Neural cell (in vitro differentiated cells): ENCODE measurements at regions not wholly inside any gene's neighbourhood (a gene's known extent, or its start where the extent isn't known, plus 50 kb on each side); places are given as distances from the start of the nearest gene placed in this dataset.

Experiments used
- H2AFZ ChIP-seq: fragments of 200-600, 300-800 bp; sonication (generic), shearing (Covaris generic); 2 replicates; pipeline ENCODE4 v1.6.0; 2014; ENCODE audit warnings: low read depth, mild to moderate bottlenecking, antibody characterized with exemption, low read length, moderate library complexity
- H3F3A ChIP-seq: fragments of 200-600 bp; shearing (Covaris generic); 2 replicates; pipeline ENCODE4 v1.6.1; 2016; ENCODE audit warnings: mild to moderate bottlenecking, moderate library complexity, mixed read lengths, antibody characterized with exemption, low read length; ENCODE audit not compliant: insufficient read depth, poor library complexity, severe bottlenecking
- H3K27ac ChIP-seq: fragments of 200-600, 300-800 bp; sonication (generic), shearing (Covaris generic); 2 replicates; pipeline ENCODE4 v1.5.1; 2014; ENCODE audit warnings: mild to moderate bottlenecking, low read length, moderate library complexity
- H3K27me3 ChIP-seq: fragments of 300-800, 200-600 bp; sonication (generic), shearing (Covaris generic); 2 replicates; pipeline ENCODE4 v1.6.0; 2014; ENCODE audit warnings: mild to moderate bottlenecking, low read depth, low read length, moderate library complexity; ENCODE audit not compliant: insufficient read depth
- H3K36me3 ChIP-seq: fragments of 300-800, 200-600 bp; sonication (generic), shearing (Covaris generic); 2 replicates; pipeline ENCODE4 v1.5.1; 2014; ENCODE audit warnings: mild to moderate bottlenecking, antibody characterized with exemption, low read length, moderate library complexity; ENCODE audit not compliant: insufficient read depth
- H3K4me2 ChIP-seq: fragments of 300-800, 200-600 bp; sonication (generic), shearing (Covaris generic); 2 replicates; pipeline ENCODE4 v1.6.0; 2014; ENCODE audit warnings: mild to moderate bottlenecking, low read length
- H3K4me3 ChIP-seq: fragments of 300-800, 200-600 bp; sonication (generic), shearing (Covaris generic); 2 replicates; pipeline ENCODE4 v1.5.1; 2014; ENCODE audit warnings: mild to moderate bottlenecking, low read length, moderate library complexity
- H3K79me2 ChIP-seq: fragments of 200-600 bp; shearing (Covaris generic); replicated peaks from 2 replicates; pipeline ENCODE4 v1.6.0; 2014; ENCODE audit warnings: mild to moderate bottlenecking, low read length, moderate library complexity; ENCODE audit not compliant: insufficient read depth
- H3K9ac ChIP-seq: fragments of 300-800, 200-600 bp; sonication (generic), shearing (Covaris generic); 2 replicates; pipeline ENCODE4 v1.6.1; 2016; ENCODE audit warnings: mild to moderate bottlenecking, low read length, mixed read lengths
- H3K9me2 ChIP-seq: fragments of 200-600 bp; shearing (Covaris generic); 2 replicates; pipeline ENCODE4 v1.6.1; 2016; ENCODE audit warnings: mild to moderate bottlenecking, low read length, mixed read lengths; ENCODE audit not compliant: insufficient read depth
- H3K9me3 ChIP-seq: fragments of 200-600, 300-800 bp; sonication (generic), shearing (Covaris generic); 2 replicates; pipeline ENCODE4 v1.6.1; 2016; ENCODE audit warnings: mild to moderate bottlenecking, mixed run types, low read length, moderate library complexity, mixed read lengths
- H4K20me1 ChIP-seq: fragments of 200-600 bp; shearing (Covaris generic); 2 replicates; pipeline ENCODE4 v1.6.1; 2016; ENCODE audit warnings: mild to moderate bottlenecking, mixed run types; ENCODE audit not compliant: insufficient read depth
- CTCF ChIP-seq: fragments of 450-650 bp; IDR thresholded peaks from 2 replicates; pipeline ENCODE4 v1.5.1; 2014; ENCODE audit warnings: antibody characterized with exemption, mild to moderate bottlenecking, moderate library complexity; ENCODE audit not compliant: poor library complexity, severe bottlenecking
- EP300 ChIP-seq: fragments of 450-650 bp; conservative IDR thresholded peaks from 2 replicates; pipeline ENCODE4 v1.6.1; 2014; ENCODE audit warnings: antibody characterized with exemption, mild to moderate bottlenecking, moderate library complexity; ENCODE audit not compliant: poor library complexity, severe bottlenecking
- EZH2 ChIP-seq: fragments of 200-600, 300-800 bp; shearing (Covaris generic), sonication (generic); IDR thresholded peaks from 2 replicates; pipeline ENCODE4 v1.6.1; 2014; ENCODE audit warnings: antibody characterized with exemption, low read length, borderline replicate concordance, mild to moderate bottlenecking; ENCODE audit not compliant: insufficient read depth, poor library complexity, severe bottlenecking
- MXI1 ChIP-seq: fragments of 450-650 bp; conservative IDR thresholded peaks from 2 replicates; pipeline ENCODE4 v1.6.1; 2014; ENCODE audit warnings: antibody characterized with exemption, mild to moderate bottlenecking; ENCODE audit not compliant: poor library complexity, severe bottlenecking
- POLR2AphosphoS5 ChIP-seq: IDR thresholded peaks from 2 replicates; pipeline ENCODE4 v1.6.1; 2012
- RAD21 ChIP-seq: fragments of 450-650 bp; conservative IDR thresholded peaks from 2 replicates; pipeline ENCODE4 v1.6.1; 2014; ENCODE audit warnings: antibody characterized with exemption, mild to moderate bottlenecking, moderate library complexity
- REST ChIP-seq: IDR thresholded peaks from 2 replicates; pipeline ENCODE4 v1.6.1; 2012; ENCODE audit warnings: borderline replicate concordance
- SMC3 ChIP-seq: fragments of 450-650 bp; conservative IDR thresholded peaks from 2 replicates; pipeline ENCODE4 v1.6.1; 2014; ENCODE audit warnings: antibody characterized with exemption, mild to moderate bottlenecking, moderate library complexity; ENCODE audit not compliant: poor library complexity
- TAF1 ChIP-seq: IDR thresholded peaks from 2 replicates; pipeline ENCODE4 v1.6.1; 2012; ENCODE audit warnings: low read depth

GRCh38 chr5:68378204-68378820, 162.8 kb downstream of the PIK3R1 start:
- Histone ChIP-seq H3F3A (no peaks in the 10 kb centered on the region), H4K20me1 (no peaks in the 10 kb centered on the region), H3K4me3 (no peak overlapping the region), H3K27me3 (no peaks in the 10 kb centered on the region), H3K27ac (no peak overlapping the region), H3K4me2 (no peak overlapping the region), H3K79me2 (no peaks in the 10 kb centered on the region), H3K9me3 (no peaks in the 10 kb centered on the region), H2AFZ (no peak overlapping the region), H3K9ac (no peak overlapping the region), H3K36me3 (no peaks in the 10 kb centered on the region), H3K9me2 (no peaks in the 10 kb centered on the region)
- TF ChIP-seq CTCF (no peak), REST (no peak), SMC3 (no peak), EZH2 (no peak), POLR2AphosphoS5 (no peak), EP300 (no peak), TAF1 (no peak), RAD21 (no peak), MXI1 (no peak)

- H3F3A ChIP-seq: no peaks in the 10 kb centered on the region
- H3K4me3 ChIP-seq: no peak overlapping the region
- H3K9me3 ChIP-seq: no peaks in the 10 kb centered on the region
- H2AFZ ChIP-seq: no peak overlapping the region
- H3K36me3 ChIP-seq: no peaks in the 10 kb centered on the region
- TF ChIP-seq RAD21 (no peak), EP300 (no peak), POLR2AphosphoS5 (no peak), TAF1 (no peak), CTCF (no peak), SMC3 (no peak), MXI1 (no peak), EZH2 (no peak), REST (no peak)
- H3K27me3 ChIP-seq: no peaks in the 10 kb centered on the region
- H3K9me2 ChIP-seq: no peaks in the 10 kb centered on the region
- no peaks in the 10 kb centered on the region for H3K79me2 ChIP-seq
- H3K4me2 ChIP-seq: no peak overlapping the region
- no peak overlapping the region for H3K9ac ChIP-seq
- H4K20me1 ChIP-seq: no peaks in the 10 kb centered on the region
- no peak overlapping the region for H3K27ac ChIP-seq
These were observed 163.9 kb downstream of the PIK3R1 start for GRCh38 chr5:68379275-68380036.
